ENCODE measurements at regions not wholly inside any gene's neighbourhood (a gene's known extent, or its start where the extent isn't known, plus 50 kb on each side); places are given as distances from the start of the nearest gene placed in this dataset.

DNA sequence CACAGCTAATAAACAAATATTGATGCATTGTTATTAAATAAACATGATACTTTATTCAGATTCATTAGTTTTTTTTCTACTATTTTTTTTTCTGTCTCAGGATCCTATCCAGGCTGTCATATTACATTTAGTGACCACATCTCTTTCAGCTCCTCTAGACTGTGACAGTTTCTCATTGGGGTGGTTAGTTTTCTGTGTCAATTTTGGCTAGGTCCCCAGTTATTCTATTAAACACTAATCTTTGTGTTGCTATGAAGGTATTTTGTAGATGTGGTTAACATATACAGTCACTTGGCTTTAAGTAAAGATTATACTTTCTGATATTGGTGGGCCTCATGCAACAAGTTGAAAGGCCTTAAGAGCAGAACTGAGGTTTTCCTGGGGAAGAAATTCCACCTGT is 563.0 kb downstream of the LRRC70 start:
- Histone ChIP-seq H3K4me1 (ENCODE audit: low read length) (no peaks in the 10 kb centered on the region), H3K9ac (ENCODE audit: low read length) (no peak overlapping the region), H3K27ac (ENCODE audit: low read length) (no peak overlapping the region), H2AFZ (ENCODE audit: low read depth, low read length) (no peak overlapping the region), H4K20me1 (ENCODE audit: insufficient read depth, low read length) (no peaks in the 10 kb centered on the region), H3K4me3 (ENCODE audit: low read length) (no peak overlapping the region), H3K79me2 (ENCODE audit: low read length) (no peaks in the 10 kb centered on the region), H3K9me3 (ENCODE audit: insufficient read depth, low read length) (no peaks in the 10 kb centered on the region), H3K36me3 (replicated peaks; ENCODE audit: low read depth, low read length) (no peaks in the 10 kb centered on the region), H3K4me2 (ENCODE audit: low read length) (no peak overlapping the region), H3K27me3 (ENCODE audit: low read depth, low read length) (no peaks in the 10 kb centered on the region)
- TF ChIP-seq CTCF (IDR thresholded peaks at IDR 0.05; ENCODE audit: low read depth, low read length) (no peak), EZH2phosphoT487 (IDR thresholded peaks at IDR 0.05; ENCODE audit: low read depth) (no peak)

- Histone ChIP-seq H3K9me3 (ENCODE audit: insufficient read depth, low read length) (no peaks in the 10 kb centered on the region), H4K20me1 (ENCODE audit: insufficient read depth, low read length) (no peaks in the 10 kb centered on the region), H3K9ac (ENCODE audit: low read length) (no peak overlapping the region), H3K4me3 (ENCODE audit: low read length) (no peak overlapping the region), H3K4me1 (ENCODE audit: low read length) (no peaks in the 10 kb centered on the region), H3K27me3 (ENCODE audit: low read depth, low read length) (no peaks in the 10 kb centered on the region), H3K79me2 (ENCODE audit: low read length) (no peaks in the 10 kb centered on the region), H3K36me3 (replicated peaks; ENCODE audit: low read depth, low read length) (no peaks in the 10 kb centered on the region), H3K27ac (ENCODE audit: low read length) (no peak overlapping the region), H3K4me2 (ENCODE audit: low read length) (no peak overlapping the region), H2AFZ (ENCODE audit: low read depth, low read length) (no peak overlapping the region)
- no peak for TF ChIP-seq CTCF (IDR thresholded peaks at IDR 0.05; ENCODE audit: low read depth, low read length)
- TF ChIP-seq EZH2phosphoT487 (IDR thresholded peaks at IDR 0.05; ENCODE audit: low read depth), result no peak
Measured at GRCh38 chr5:63135291-63135690, 556.7 kb downstream of the LRRC70 start.

GRCh38 chr5:63131626-63132285 is 553.1 kb downstream of the LRRC70 start:
- Histone ChIP-seq H2AFZ (ENCODE audit: low read depth, low read length) (no peak overlapping the region), H3K4me2 (ENCODE audit: low read length) (no peak overlapping the region), H3K27me3 (ENCODE audit: low read depth, low read length) (no peaks in the 10 kb centered on the region), H3K27ac (ENCODE audit: low read length) (no peak overlapping the region), H3K9me3 (ENCODE audit: insufficient read depth, low read length) (no peaks in the 10 kb centered on the region), H3K79me2 (ENCODE audit: low read length) (no peaks in the 10 kb centered on the region), H3K36me3 (replicated peaks; ENCODE audit: low read depth, low read length) (no peaks in the 10 kb centered on the region), H3K9ac (ENCODE audit: low read length) (no peak overlapping the region), H3K4me3 (ENCODE audit: low read length) (no peak overlapping the region), H4K20me1 (ENCODE audit: insufficient read depth, low read length) (no peaks in the 10 kb centered on the region), H3K4me1 (ENCODE audit: low read length) (peaks cover 3% of the 10 kb centered on the region; the same call in 1 of the 2 replicates)
- TF ChIP-seq EZH2phosphoT487 (IDR thresholded peaks at IDR 0.05; ENCODE audit: low read depth) (no peak), CTCF (IDR thresholded peaks at IDR 0.05; ENCODE audit: low read depth, low read length) (no peak)

GRCh38 chr5:63128761-63129160 is 550.1 kb downstream of the LRRC70 start:
- H3K27me3 ChIP-seq (ENCODE audit: low read depth, low read length), result no peaks in the 10 kb centered on the region
- no peak overlapping the region for H3K4me2 ChIP-seq (ENCODE audit: low read length)

More at GRCh38 chr5:63128761-63129160, 550.1 kb downstream of the LRRC70 start:
- H3K9ac ChIP-seq (ENCODE audit: low read length), result no peak overlapping the region
- no peaks in the 10 kb centered on the region for H3K79me2 ChIP-seq (ENCODE audit: low read length)
- TF ChIP-seq EZH2phosphoT487 (IDR thresholded peaks at IDR 0.05; ENCODE audit: low read depth) (no peak), CTCF (IDR thresholded peaks at IDR 0.05; ENCODE audit: low read depth, low read length) (no peak)
- H3K27ac ChIP-seq (ENCODE audit: low read length), result no peak overlapping the region
- H3K4me3 ChIP-seq (ENCODE audit: low read length), result no peak overlapping the region
- H3K36me3 ChIP-seq (replicated peaks; ENCODE audit: low read depth, low read length), result no peaks in the 10 kb centered on the region
- H2AFZ ChIP-seq (ENCODE audit: low read depth, low read length), result no peak overlapping the region
- no peaks in the 10 kb centered on the region for H3K9me3 ChIP-seq (ENCODE audit: insufficient read depth, low read length)
- peaks cover 3% of the 10 kb centered on the region; the same call in 1 of the 2 replicates for H3K4me1 ChIP-seq (ENCODE audit: low read length)
- H4K20me1 ChIP-seq (ENCODE audit: insufficient read depth, low read length), result no peaks in the 10 kb centered on the region
